NB4 (cell line): ENCODE measurements at regions not wholly inside any gene's neighbourhood (a gene's known extent, or its start where the extent isn't known, plus 50 kb on each side); places are given as distances from the start of the nearest gene placed in this dataset.

ENCODE experiments used
- DNase-seq: peaks from one replicate; pipeline ENCODE4 v3.0.0; 2010; ENCODE audit warnings: low read depth
- H3K4me3 ChIP-seq: one replicate; pipeline ENCODE4 v1.5.1; 2011; ENCODE audit warnings: mild to moderate bottlenecking, low read depth, low read length, moderate library complexity
- MYC ChIP-seq: IDR thresholded peaks from 2 replicates; pipeline ENCODE4 v1.6.1; 2011; ENCODE audit warnings: low read depth, low read length
- POLR2A ChIP-seq: IDR thresholded peaks from 2 replicates; pipeline ENCODE4 v1.6.1; 2011; ENCODE audit warnings: mild to moderate bottlenecking; ENCODE audit not compliant: insufficient read length; ENCODE audit errors: extremely low read depth
- TF ChIP-seq, protein P1 (sequence below): IDR thresholded peaks from 2 replicates; pipeline ENCODE4 v1.6.1; 2011; ENCODE audit warnings: low read depth, low read length
- TF ChIP-seq, protein P2 (sequence below): IDR thresholded peaks from one replicate; pipeline ENCODE4 v1.5.1; 2012; ENCODE audit warnings: low read depth, low read length

DNA sequence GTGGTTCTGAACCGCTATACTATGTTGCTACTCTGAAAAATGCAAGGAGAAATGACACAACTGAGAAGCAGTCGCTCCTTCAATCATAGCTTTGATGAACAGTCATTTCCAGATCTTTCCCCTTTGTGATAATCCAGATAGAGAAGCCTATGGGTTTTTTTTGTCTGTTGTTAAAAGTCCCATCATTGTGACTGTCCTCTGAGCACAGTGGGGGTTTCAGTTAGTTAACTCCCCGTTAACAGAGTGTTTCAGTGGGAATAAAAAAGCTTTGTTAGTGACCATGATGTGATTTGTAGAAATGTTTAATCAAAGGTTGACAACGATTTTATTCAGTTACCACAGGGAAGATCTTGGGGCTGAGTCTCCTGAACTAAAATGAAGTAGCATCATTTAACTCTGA lies 176.2 kb upstream of the MAOA start:
- no peak overlapping the region for H3K4me3 ChIP-seq
- DNase-seq: no peak
- TF ChIP-seq, protein P1, sequence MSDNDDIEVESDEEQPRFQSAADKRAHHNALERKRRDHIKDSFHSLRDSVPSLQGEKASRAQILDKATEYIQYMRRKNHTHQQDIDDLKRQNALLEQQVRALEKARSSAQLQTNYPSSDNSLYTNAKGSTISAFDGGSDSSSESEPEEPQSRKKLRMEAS: no peak
- TF ChIP-seq MYC: no peak
- TF ChIP-seq, protein P2, sequence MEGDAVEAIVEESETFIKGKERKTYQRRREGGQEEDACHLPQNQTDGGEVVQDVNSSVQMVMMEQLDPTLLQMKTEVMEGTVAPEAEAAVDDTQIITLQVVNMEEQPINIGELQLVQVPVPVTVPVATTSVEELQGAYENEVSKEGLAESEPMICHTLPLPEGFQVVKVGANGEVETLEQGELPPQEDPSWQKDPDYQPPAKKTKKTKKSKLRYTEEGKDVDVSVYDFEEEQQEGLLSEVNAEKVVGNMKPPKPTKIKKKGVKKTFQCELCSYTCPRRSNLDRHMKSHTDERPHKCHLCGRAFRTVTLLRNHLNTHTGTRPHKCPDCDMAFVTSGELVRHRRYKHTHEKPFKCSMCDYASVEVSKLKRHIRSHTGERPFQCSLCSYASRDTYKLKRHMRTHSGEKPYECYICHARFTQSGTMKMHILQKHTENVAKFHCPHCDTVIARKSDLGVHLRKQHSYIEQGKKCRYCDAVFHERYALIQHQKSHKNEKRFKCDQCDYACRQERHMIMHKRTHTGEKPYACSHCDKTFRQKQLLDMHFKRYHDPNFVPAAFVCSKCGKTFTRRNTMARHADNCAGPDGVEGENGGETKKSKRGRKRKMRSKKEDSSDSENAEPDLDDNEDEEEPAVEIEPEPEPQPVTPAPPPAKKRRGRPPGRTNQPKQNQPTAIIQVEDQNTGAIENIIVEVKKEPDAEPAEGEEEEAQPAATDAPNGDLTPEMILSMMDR: no peak
- no peak for TF ChIP-seq POLR2A

DNA sequence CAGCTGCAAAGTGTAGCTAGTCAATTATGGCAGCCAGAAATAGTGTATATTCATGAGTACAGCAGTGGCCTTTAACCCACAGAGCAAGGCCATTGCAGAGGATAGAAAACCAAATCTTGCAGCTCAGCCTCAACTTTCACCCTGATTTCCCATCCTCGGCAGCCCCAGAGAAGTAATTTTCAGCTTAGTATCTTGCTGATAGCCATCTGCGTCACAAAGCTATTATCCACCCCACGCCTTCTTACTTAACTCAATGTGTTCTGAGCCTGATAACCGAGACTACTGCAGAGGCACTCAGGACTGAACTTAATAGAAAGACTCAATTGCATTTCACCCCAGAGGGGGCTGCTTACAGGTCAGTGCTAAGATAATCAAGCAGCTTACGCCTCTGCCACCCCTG lies 174.5 kb upstream of the MAOA start:
- no peak for TF ChIP-seq POLR2A
- TF ChIP-seq, protein P2: no peak
- TF ChIP-seq MYC: no peak
- TF ChIP-seq, protein P1: no peak
- DNase-seq: no peak
- no peak overlapping the region for H3K4me3 ChIP-seq

DNA sequence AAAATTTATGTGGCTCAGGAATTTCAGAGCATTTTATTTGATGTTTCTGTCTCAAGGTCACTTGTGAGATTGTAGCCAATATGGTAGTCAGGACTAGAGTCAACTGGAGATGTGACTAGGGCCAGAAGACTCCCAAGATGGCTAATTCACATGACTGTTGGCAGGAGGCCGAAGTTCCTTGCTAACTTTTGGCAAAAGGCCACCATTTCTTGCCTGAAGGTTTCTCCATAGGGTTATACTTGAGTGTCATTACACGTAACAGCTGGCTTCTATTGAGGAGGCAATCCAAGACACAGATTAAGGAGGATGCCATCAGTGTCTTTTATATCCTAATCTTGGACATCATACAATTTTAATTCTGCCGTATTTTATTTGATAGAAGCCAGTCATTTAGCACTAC lies 162.3 kb upstream of the MAOA start:
- TF ChIP-seq MYC (no peak), POLR2A (no peak)
- TF ChIP-seq, protein P2: no peak
- TF ChIP-seq, protein P1: no peak
- no peak for DNase-seq
- H3K4me3 ChIP-seq: no peak overlapping the region

DNA sequence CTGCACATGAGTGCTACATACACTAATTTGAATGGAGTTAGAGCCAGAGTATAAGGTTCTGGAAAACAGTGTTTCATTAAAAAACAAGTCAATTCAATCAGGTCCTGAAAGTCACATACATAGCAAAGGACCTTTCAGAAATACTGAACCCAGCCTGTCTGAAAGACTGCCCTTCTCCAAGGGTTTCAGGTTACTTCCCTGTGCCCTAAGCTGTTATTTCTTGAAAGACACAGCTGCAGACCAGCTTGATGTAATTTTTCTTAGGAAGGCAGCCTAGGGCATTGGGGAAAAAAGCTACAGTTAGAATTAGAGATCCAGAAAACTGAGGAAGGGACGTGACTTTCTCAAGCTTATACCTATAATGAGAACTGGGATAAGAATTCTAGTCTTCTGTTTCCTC lies 155.9 kb upstream of the MAOA start:
- no peak overlapping the region for H3K4me3 ChIP-seq
- no peak for DNase-seq
- TF ChIP-seq, protein P2: no peak
- TF ChIP-seq, protein P1: no peak
- TF ChIP-seq MYC: no peak
- TF ChIP-seq POLR2A: no peak

DNA sequence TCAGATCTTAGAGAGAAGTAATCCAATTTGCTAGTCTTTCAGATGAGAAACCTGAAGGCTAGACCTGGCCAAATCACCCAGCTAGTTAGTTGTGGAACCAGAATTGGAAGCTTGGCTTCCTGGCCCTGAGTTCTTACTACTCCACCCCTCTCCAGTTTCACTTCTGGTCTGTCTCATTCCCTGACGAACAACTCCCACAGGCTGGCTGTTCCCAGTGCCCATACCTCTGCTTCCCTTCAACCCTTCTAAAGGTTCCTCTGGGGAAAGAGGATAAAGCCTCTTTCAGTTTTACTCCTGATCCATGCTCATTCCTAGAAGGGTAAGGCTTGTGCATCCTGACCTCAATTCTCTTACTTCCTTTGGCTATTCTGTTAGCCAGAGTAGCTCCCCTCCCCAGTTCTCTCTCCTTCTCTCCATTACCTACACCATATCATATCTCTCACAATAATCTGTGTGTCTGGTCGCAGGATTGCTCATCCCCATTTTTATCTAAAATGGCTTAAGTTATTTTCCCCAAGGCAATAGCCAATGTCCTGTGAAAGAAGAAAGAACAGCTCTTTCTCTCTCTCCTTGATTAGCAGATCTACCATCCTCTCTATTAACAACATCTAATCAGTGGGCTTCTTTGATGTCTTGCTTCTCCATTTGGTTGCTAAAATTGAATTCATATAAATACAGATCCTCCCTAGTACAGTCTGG lies 155.0 kb upstream of the MAOA start:
- TF ChIP-seq, protein P2: no peak
- TF ChIP-seq, protein P1: no peak
- TF ChIP-seq POLR2A (no peak), MYC (no peak)
- no peak for DNase-seq
- H3K4me3 ChIP-seq: no peak overlapping the region
